ENCODE measurements at regions not wholly inside any gene's neighbourhood (a gene's known extent, or its start where the extent isn't known, plus 50 kb on each side); places are given as distances from the start of the nearest gene placed in this dataset.

DNA sequence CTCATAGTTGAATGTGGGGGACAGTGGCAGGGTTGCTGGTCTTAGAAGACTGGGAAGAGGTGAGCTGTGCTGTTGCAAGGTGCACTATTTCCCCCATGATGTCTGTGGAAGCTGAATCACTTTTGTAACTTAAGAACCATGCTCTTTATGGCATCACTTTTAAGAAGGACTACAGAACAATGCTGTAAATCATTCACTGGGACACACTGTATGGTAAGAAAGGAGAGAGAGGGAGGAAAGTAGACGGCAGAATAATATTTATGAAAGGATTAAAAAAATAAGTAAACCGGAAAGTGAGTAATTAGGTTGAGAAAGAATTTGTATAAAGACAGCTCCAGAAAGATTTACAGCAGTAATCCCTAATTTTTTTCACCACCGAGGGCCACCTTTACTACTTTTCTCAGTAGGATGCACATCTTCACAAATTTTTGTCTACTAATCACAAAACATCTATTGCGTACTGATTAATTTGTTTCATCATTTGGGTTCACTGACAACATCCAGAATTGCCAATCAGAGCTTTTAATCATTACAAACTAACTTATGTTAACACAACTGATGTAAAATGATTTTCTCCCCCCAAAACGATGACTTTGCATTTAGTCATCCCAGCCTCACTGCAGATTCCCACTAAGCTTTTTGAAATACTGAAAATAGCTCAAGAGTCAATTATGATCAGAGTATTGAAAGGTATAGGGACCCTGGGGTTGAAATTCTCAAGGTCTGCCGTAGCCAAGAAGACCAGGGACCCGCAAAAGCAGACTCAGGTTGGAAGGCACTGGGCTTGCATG lies 560.7 kb upstream of the NOX3 start:
- DNase-seq (ENCODE audit: low read depth in 2 of 2) = no peak

GRCh38 chr6:156013155-156013554 lies 557.5 kb upstream of the NOX3 start:
- DNase-seq (ENCODE audit: low read depth in 2 of 2) = no peak

- DNase-seq (ENCODE audit: low read depth in 2 of 2) = no peak
Observed at GRCh38 chr6:156009656-156010055, 554.0 kb upstream of the NOX3 start.

DNA sequence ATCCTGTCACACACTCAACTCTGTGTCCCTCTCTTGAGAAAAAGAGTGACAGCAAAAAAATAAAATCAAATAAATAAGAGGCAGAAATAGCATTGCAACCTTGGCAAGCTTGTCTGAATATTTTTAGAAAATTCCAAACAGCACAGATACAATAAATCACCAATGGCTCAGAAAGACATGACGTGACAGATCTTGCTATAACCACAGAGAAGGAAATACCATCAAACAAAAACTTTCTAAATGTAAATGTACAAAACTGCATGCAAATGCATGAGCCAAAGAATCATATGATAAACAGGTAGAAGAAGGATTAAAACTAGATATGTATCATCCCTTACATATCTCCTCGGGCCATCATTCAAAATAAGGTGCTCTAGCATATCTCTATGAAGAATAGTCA lies 549.2 kb upstream of the NOX3 start:
- DNase-seq (ENCODE audit: low read depth in 2 of 2) = no peak

DNA sequence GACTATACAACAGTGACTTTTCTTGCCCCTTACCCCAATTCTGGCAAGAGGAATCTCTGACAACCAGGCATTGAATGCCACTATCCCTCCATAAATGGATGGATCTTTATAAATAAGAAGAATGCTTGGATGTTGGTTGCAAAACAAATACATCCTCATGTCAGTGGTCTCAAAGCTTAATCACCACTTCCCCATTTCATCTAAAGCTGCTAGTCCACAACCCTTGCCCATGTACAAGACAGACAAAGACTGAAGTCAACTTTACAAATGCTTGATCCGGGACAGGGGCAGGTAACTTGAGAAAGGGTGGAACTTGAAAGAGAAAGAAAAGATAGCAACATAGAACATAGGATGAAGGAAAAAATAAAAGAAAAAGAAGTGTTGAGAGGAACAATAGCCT lies 540.5 kb upstream of the NOX3 start:
- DNase-seq (ENCODE audit: low read depth in 2 of 2) = no peak

GRCh38 chr6:155995281-155995680 lies 539.6 kb upstream of the NOX3 start:
- DNase-seq (ENCODE audit: low read depth in 2 of 2) = no peak

GRCh38 chr6:155994086-155994485 lies 538.4 kb upstream of the NOX3 start:
- DNase-seq (ENCODE audit: low read depth in 2 of 2) = no peak

DNA sequence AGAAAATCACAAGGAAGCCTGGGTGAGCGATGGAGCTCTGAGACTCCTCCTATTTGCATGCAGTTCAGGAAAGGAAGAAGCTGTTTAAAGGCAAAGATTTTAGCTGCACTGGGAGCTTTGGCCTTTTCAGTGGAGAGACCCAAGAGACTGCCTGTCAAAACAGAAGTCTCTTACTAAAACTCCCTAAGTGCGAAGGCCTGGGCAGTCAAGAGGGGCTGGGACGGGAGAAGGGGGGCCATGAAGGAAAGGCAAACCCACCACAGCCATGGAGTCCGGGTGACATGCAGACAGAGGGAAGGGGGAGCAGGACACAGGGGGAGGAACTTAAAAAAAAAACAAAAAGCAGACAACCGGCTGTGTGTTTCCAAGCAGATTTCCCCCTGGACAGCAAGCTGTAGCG lies 537.6 kb upstream of the NOX3 start:
- DNase-seq (ENCODE audit: low read depth in 2 of 2) = no peak

DNA sequence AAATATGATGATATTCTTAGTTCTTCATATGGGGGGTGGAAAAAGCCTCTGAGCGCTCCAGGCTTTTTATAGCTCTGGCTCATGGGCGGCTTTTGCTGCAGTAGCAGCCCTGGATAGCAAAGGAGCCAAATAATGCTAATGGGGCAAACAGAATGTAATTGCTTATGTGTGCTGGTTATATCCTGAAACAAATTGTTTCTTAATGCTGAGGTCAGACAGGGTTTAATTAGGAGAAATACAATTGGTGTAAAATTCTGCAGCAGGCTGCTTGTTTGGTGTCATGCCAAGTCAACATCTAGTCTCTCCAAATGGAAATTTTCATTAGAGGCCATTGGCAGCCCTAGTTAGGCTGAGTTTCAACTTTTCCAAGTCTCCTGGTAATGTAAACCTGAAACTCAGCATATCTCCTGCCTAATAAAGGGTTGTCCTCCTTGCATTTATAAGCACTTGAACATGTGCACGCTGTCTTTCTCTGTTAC lies 530.1 kb upstream of the NOX3 start:
- no peak for DNase-seq (ENCODE audit: low read depth in 2 of 2)

- DNase-seq (ENCODE audit: low read depth in 2 of 2) = no peak
Observed at GRCh38 chr6:155980768-155981079, 525.1 kb upstream of the NOX3 start.

- DNase-seq (ENCODE audit: low read depth in 2 of 2) = no peak
Observed at GRCh38 chr6:155980014-155980767, 524.6 kb upstream of the NOX3 start.

DNA sequence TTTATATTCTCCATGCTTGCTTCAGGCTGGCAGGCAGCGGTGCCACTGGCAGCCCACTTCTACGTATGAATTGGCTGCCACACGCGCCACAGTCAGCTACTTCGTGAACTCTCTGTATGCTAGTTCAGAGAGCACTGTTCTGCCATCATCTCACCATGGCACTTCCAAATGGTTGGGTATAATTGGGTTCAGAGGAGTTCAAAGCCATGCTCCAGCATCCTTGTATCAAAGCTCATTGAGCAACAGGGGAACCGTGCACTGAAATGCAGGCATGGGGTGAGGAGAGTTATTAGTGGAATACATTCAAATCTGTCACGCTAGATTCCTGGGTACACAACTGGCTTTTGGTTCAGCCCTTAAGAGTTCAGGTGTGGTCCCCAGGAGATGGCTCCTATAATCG lies 519.9 kb upstream of the NOX3 start:
- no peak for DNase-seq (ENCODE audit: low read depth in 2 of 2)

DNA sequence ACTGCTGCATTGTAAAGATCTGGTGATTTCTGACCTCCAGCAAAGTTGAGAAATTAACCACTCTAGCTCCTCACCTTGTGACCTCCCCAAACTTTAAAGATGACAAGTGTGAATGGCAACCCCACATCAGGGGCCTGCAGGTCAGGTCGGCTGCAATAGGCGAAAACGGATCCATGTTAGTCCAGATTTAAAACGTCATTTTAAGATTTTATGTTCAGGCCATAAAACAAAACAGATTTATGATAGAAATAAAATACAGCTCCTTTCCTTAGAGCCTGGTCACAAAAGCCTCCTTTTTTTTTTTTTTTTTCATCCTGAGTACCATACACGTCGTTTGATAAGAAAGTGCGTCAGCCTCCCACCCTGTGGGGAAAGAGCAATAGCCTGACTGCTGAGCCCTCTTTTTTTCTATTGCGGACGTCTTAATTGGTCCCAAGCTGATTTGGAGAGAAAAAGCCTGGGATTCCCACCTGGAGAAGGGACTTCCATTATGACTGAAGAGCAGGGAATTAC lies 519.2 kb upstream of the NOX3 start:
- no peak for DNase-seq (ENCODE audit: low read depth in 2 of 2)

- DNase-seq (ENCODE audit: low read depth in 2 of 2) = no peak
Observed at GRCh38 chr6:155974359-155974758, 518.7 kb upstream of the NOX3 start.

GRCh38 chr6:155970876-155971708 lies 515.5 kb upstream of the NOX3 start:
- no peak for DNase-seq (ENCODE audit: low read depth in 2 of 2)

DNA sequence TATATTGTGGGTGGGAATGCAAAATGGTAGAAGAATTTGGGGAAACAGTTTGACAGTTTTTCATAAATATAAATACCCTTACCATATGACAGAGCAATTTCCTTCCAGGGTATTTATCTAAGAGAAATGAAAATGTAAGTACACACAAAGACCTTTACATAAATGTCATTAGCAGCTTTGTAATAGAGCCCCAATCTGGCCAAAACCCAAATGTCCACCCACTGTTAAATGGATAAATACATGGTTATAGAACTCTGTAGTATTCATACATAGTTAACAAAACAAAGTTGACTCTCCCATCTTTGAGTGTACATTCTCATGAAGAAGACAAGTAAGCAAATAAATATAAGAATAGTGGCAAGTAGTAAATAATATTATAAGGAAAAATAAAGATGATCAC lies 514.8 kb upstream of the NOX3 start:
- DNase-seq (ENCODE audit: low read depth in 2 of 2) = no peak

- DNase-seq (ENCODE audit: low read depth in 2 of 2) = no peak
Observed at GRCh38 chr6:155968921-155969320, 513.3 kb upstream of the NOX3 start.

- no peak for DNase-seq (ENCODE audit: low read depth in 2 of 2)
Observed at GRCh38 chr6:155967322-155967721, 511.7 kb upstream of the NOX3 start.

- DNase-seq (ENCODE audit: low read depth in 2 of 2) = no peak
Observed at GRCh38 chr6:155964544-155964943, 508.9 kb upstream of the NOX3 start.

- no peak for DNase-seq (ENCODE audit: low read depth in 2 of 2)
Observed at GRCh38 chr6:155962276-155962675, 506.6 kb upstream of the NOX3 start.

- DNase-seq (ENCODE audit: low read depth in 2 of 2) = no peak
Observed at GRCh38 chr6:155959898-155960495, 504.4 kb upstream of the NOX3 start.

- no peak for DNase-seq (ENCODE audit: low read depth in 2 of 2)
Observed at GRCh38 chr6:155958550-155958949, 502.9 kb upstream of the NOX3 start.

Data from activated CD4-positive, alpha-beta T cell treated with anti-CD3 and anti-CD28 coated beads for 24 hours (primary cell).